Mucosa of gallbladder (tissue), 1 donor: ENCODE measurements at regions not wholly inside any gene's neighbourhood (a gene's known extent, or its start where the extent isn't known, plus 50 kb on each side); places are given as distances from the start of the nearest gene placed in this dataset.

ENCODE experiments used
- DNase-seq: peaks from one replicate; pipeline ENCODE4 v3.0.0-alpha.2; 2020; ENCODE audit warnings: low spot score
- donor health status: DM: no; HTN: no; CAD: no.

- no peak for DNase-seq
Observed at GRCh38 chr6:66489269-66489987, 782.4 kb upstream of the EYS start.

GRCh38 chr6:66481216-66481615 lies 774.2 kb upstream of the EYS start:
- DNase-seq, result no peak

DNA sequence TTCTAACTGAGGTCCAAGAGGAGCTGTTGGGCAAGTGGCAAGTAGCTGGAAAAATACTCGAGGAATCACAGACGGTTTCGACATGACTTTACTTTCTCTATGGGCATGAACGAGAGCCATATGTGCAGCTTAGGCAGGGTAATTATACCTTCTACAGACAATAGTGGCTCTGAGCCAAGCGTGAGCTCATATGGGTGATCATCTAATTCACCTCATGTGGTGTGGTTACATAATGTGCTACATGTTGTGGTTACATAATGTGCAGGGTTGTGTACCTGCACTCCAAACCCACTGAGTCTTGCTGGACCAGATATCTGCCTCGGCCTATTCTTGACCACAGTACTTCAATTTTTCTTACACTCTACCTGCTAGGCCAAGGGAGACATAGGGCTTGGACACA lies 771.7 kb upstream of the EYS start:
- DNase-seq, result no peak

DNA sequence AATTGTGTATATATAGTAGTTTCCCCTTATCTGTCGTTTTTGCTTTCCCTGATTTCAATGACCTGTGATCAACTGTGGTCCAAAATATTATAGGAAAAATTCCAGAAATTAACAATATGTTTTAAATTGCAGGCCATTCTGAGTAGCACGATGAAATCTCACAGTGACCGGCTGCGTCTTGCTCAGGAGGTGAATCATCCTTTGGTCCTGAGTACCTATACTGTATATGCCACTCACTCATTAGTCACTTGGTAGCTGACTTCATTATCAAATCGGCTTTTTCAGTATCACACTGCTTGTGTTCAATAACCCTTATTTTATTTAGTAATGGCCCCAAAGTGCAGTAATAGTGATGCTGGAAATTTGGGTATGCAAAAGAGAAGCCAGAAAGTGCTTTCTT lies 728.3 kb upstream of the EYS start:
- DNase-seq, result no peak

DNA sequence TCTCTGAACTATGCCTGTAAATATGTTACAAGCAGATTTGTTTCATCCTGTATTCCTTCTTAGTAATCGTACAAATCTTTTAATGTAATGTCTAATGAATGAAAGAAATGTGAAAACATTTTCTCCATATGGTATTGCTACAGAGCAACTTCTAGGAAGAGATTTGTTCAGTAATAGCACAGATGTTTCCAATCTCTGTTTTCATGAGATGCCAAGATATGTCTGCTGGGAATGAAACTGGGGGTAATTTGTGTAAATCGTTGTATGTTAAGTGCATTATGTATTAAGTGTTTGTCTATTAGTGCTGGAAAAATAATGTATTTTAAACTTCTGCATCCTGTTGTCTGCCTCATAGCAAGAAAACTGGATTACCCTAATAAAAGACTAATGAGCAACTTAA lies 722.2 kb upstream of the EYS start:
- DNase-seq, result no peak

GRCh38 chr6:66423047-66423446 lies 716.0 kb upstream of the EYS start:
- no peak for DNase-seq

- DNase-seq, result no peak
Observed at GRCh38 chr6:66421570-66421969, 714.5 kb upstream of the EYS start.

- DNase-seq, result no peak
Observed at GRCh38 chr6:66418906-66419305, 711.9 kb upstream of the EYS start.

DNA sequence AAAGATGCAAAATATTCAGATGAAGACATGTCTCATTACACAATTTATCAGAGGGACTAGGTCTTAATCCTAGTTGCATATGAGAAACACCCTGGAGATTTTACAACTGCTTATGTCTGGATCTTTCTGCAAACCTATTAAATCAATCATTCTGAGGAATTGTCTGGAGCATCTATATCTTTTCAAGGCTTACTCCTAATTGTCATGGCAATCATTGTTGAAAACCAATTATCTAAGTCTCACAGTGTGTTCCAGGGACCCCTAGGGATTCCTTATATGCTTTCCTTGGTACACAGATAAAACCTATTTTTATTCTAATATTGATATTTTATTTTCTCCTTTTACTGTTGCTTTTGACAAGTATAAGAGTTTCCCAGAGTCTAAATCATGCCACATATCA lies 696.9 kb upstream of the EYS start:
- no peak for DNase-seq

DNA sequence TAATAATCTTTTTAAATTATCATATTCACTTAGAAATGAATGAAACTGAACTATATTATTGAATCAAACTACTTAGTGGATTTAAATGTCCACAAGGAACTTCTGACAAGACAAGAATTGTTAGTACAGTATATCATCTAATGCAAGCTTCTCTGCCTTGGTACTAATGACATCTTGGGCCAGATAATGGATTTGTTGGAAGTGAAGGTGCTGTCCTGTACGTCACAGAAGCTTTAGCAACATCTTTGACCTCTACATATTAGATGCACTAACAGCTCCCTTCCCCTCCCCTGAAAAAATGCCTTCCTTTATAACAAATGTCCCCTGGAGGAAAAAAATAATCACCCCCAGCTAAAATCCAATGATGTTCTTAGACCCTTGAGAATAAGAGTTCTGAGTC lies 695.8 kb upstream of the EYS start:
- no peak for DNase-seq

- DNase-seq, result no peak
Observed at GRCh38 chr6:66396549-66396948, 689.5 kb upstream of the EYS start.

- DNase-seq, result no peak
Observed at GRCh38 chr6:66396145-66396544, 689.1 kb upstream of the EYS start.

- DNase-seq, result no peak
Observed at GRCh38 chr6:66390393-66390792, 683.4 kb upstream of the EYS start.

- DNase-seq, result no peak
Observed at GRCh38 chr6:66376001-66376400, 669.0 kb upstream of the EYS start.

GRCh38 chr6:66369407-66369806 lies 662.4 kb upstream of the EYS start:
- DNase-seq, result no peak

- no peak for DNase-seq
Observed at GRCh38 chr6:66362888-66363287, 655.9 kb upstream of the EYS start.

- no peak for DNase-seq
Observed at GRCh38 chr6:66361886-66362285, 654.9 kb upstream of the EYS start.

DNA sequence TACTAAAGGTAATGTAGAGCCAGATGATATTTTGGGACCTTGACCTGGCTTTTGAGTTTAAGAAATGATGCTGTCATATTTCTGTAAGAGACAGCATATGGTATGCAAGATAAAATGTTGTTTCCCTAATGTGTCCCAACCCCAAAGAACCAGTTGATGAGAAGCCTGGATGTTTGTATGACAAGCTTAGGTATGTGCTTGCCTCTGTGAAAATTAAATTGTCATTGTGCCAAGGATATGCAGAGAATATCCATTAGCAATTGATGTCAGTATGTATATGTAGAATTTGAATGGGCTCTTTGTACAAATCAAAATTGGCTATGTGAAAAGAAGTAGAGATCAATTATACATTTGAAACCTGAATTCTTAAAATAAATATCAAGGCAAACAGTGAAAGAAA lies 650.8 kb upstream of the EYS start:
- no peak for DNase-seq

- DNase-seq, result no peak
Observed at GRCh38 chr6:66355471-66355870, 648.4 kb upstream of the EYS start.

DNA sequence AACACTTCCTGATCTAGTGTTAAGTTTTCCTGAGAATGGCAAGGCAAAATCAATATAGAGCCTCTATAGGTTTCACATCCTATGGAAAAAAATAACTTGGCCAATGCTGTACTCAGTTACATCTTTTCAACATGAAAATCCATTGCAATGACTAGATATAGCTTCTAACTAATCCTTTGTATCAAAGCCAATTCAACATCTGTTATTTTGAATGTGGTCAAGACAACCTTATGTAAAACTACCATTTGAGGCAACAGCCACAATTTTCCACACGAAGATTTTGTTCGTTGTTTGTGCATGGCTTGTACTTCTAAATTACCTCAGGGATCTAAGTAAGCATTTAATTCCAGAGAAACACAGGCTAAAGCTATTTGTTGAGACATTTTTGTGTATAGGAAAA lies 637.8 kb upstream of the EYS start:
- no peak for DNase-seq

- no peak for DNase-seq
Observed at GRCh38 chr6:66340736-66341135, 633.7 kb upstream of the EYS start.

- no peak for DNase-seq
Observed at GRCh38 chr6:66336176-66336575, 629.1 kb upstream of the EYS start.

DNA sequence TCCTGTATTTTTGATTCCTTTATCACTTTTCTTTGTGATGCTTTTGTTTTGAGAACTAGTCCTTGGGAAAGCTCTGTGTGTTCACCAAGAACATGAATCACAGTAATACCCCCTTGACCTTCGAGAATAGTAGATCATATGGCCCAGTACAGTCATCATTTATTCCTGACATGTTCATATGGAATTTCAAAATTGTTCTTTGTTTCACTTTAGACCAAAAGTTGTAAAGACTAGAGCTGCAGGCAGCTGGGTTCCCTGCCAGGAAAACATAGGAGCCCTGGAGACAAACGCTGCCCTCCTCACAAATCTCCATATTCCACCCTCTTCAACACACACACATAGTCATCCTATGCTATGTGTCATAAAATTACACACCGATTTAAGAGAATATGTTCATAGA lies 621.2 kb upstream of the EYS start:
- no peak for DNase-seq

DNA sequence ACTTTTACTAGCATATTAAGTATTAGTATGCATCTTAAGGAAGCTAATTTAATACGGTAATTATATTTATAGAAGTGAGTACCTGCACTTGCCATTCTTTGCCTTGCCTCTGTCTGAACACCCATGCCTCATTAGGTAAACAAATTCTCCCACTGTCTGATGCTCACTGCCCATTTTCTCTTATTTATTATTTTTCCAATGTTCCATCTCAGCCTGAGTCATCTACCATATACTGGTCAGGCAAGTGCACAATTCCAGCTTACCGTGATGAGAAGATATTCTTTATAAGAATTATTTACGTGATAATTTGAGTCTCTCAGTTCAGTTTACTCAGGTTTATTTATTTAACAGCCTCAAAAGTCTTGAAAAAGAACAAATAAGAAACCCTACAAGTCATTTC lies 619.2 kb upstream of the EYS start:
- no peak for DNase-seq
